OCI-LY7 (cell line): ENCODE measurements at regions not wholly inside any gene's neighbourhood (a gene's known extent, or its start where the extent isn't known, plus 50 kb on each side); places are given as distances from the start of the nearest gene placed in this dataset.

Experiments
- BruUV-seq: library from RNA; stranded (reverse); fragments of 400-500 nt; replicated peaks from 2 replicates; lab custom pipeline; 2021; lab: Mats Ljungman, UMichigan
- CTCF ChIA-PET: fragments of 300-600 bp; sonication (Branson Sonifier 250); formaldehyde crosslinking; loops from one replicate; lab custom pipeline; 2022; ENCODE audit warnings: antibody characterized with exemption; ENCODE audit not compliant: unreplicated experiment; lab: Charles Lee
- POLR2A ChIA-PET: fragments of 300-600 bp; sonication (Branson Sonifier 250); formaldehyde crosslinking; loops from one replicate; lab custom pipeline; 2022; ENCODE audit warnings: antibody characterized with exemption; lab: Charles Lee
- DNase-seq: peaks from one replicate; pipeline ENCODE4 v3.0.0-alpha.2; 2015; ENCODE audit warnings: low spot score
- H2AFZ ChIP-seq: fragments of 200-600 bp; sonication (generic), shearing (Covaris generic); 2 replicates; pipeline ENCODE4 v1.6.1; 2014; ENCODE audit warnings: mild to moderate bottlenecking, antibody characterized with exemption, low read length, moderate library complexity
- H3K27ac ChIP-seq: fragments of 200-600 bp; sonication (generic); 2 replicates; pipeline ENCODE4 v1.5.1; 2014; ENCODE audit warnings: mixed run types, low read depth, mild to moderate bottlenecking, moderate library complexity, low read length, inconsistent platforms; ENCODE audit not compliant: poor library complexity, severe bottlenecking
- H3K36me3 ChIP-seq: fragments of 200-600 bp; sonication (generic); 2 replicates; pipeline ENCODE4 v1.6.1; 2014; ENCODE audit warnings: mild to moderate bottlenecking, antibody characterized with exemption, low read length, moderate library complexity, mixed read lengths; ENCODE audit not compliant: insufficient read depth
- H3K4me1 ChIP-seq: fragments of 200-600 bp; sonication (generic); 2 replicates; pipeline ENCODE4 v1.5.1; 2014; ENCODE audit warnings: mild to moderate bottlenecking, low read length; ENCODE audit not compliant: insufficient read depth, poor library complexity, severe bottlenecking
- H3K4me2 ChIP-seq: fragments of 200-600 bp; sonication (generic); 2 replicates; pipeline ENCODE4 v1.6.1; 2014; ENCODE audit warnings: mild to moderate bottlenecking, low read length
- H3K4me3 ChIP-seq: fragments of 200-600 bp; sonication (generic); 2 replicates; pipeline ENCODE4 v1.5.1; 2014; ENCODE audit warnings: mild to moderate bottlenecking, low read depth, low read length; ENCODE audit not compliant: poor library complexity, severe bottlenecking
- H3K79me2 ChIP-seq: fragments of 200-600 bp; sonication (generic); 2 replicates; pipeline ENCODE4 v1.6.1; 2016; ENCODE audit warnings: low read depth, mild to moderate bottlenecking, low read length, moderate library complexity, mixed read lengths; ENCODE audit not compliant: insufficient read depth
- H3K9me2 ChIP-seq: fragments of 200-600 bp; sonication (generic); 2 replicates; pipeline ENCODE4 v1.6.1; 2016; ENCODE audit warnings: mild to moderate bottlenecking, low read length, mixed read lengths; ENCODE audit not compliant: insufficient read depth
- H3K9me3 ChIP-seq: fragments of 200-600 bp; sonication (generic); 2 replicates; pipeline ENCODE4 v1.6.1; 2014; ENCODE audit warnings: mild to moderate bottlenecking, mixed run types, low read length, mixed read lengths
- H4K20me1 ChIP-seq: fragments of 200-600 bp; sonication (generic); 2 replicates; pipeline ENCODE4 v1.6.1; 2014; ENCODE audit warnings: mild to moderate bottlenecking, antibody characterized with exemption, low read length, moderate library complexity, mixed read lengths; ENCODE audit not compliant: insufficient read depth
- EZH2phosphoT487 ChIP-seq: fragments of 200-600 bp; sonication (generic); IDR thresholded peaks from 2 replicates; pipeline ENCODE4 v1.6.1; 2018; ENCODE audit warnings: low read depth, borderline replicate concordance, mild to moderate bottlenecking, mixed run types, antibody characterized with exemption, low read length, moderate library complexity, mixed read lengths
- intact Hi-C: fragments of 100-400 bp; cut with micrococcal nuclease; formaldehyde crosslinking; loops from one replicate; pipeline ENCODE4 v1.10.0; 2022; ENCODE audit not compliant: unreplicated experiment
- TF ChIP-seq, protein P1 (sequence below): fragments of 200-600 bp; sonication (generic); conservative IDR thresholded peaks from 2 replicates; pipeline ENCODE4 v1.5.1; 2014; ENCODE audit warnings: mild to moderate bottlenecking, antibody characterized with exemption, low read length, moderate library complexity, mixed read lengths

DNA sequence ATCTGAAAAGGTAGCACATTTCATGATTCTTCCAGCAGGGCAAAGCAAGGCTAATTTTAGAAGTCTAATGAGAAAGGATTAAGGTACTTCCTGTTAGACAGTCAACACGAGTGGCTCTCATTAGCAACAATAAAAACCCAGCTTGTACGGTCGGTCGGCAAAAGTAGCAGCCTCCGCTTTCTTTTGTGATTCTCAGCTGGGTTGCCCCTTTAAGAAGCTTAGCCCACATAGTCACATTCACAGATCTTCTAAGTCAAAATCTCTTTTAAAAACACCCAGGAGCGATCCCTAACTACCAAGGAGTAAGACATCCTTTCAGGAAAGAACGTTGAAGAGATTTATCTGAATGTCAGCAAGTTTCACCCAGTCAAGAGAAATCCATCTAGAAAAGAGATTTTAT is 684.8 kb downstream of the DIAPH3 start:
- no TSS peak for BruUV-seq
- Histone ChIP-seq H3K4me2 (no peak overlapping the region), H3K27ac (no peak overlapping the region), H3K36me3 (no peaks in the 10 kb centered on the region), H3K4me1 (no peaks in the 10 kb centered on the region), H4K20me1 (no peaks in the 10 kb centered on the region), H2AFZ (no peak overlapping the region), H3K79me2 (no peaks in the 10 kb centered on the region), H3K9me3 (no peaks in the 10 kb centered on the region), H3K4me3 (no peak overlapping the region), H3K9me2 (no peaks in the 10 kb centered on the region)
- intact Hi-C loops = no loop called here
- ChIA-PET CTCF (no interaction called here), POLR2A (no interaction called here)
- no peak for DNase-seq
- no peak for TF ChIP-seq EZH2phosphoT487
- TF ChIP-seq, protein P1, sequence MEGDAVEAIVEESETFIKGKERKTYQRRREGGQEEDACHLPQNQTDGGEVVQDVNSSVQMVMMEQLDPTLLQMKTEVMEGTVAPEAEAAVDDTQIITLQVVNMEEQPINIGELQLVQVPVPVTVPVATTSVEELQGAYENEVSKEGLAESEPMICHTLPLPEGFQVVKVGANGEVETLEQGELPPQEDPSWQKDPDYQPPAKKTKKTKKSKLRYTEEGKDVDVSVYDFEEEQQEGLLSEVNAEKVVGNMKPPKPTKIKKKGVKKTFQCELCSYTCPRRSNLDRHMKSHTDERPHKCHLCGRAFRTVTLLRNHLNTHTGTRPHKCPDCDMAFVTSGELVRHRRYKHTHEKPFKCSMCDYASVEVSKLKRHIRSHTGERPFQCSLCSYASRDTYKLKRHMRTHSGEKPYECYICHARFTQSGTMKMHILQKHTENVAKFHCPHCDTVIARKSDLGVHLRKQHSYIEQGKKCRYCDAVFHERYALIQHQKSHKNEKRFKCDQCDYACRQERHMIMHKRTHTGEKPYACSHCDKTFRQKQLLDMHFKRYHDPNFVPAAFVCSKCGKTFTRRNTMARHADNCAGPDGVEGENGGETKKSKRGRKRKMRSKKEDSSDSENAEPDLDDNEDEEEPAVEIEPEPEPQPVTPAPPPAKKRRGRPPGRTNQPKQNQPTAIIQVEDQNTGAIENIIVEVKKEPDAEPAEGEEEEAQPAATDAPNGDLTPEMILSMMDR = no peak

DNA sequence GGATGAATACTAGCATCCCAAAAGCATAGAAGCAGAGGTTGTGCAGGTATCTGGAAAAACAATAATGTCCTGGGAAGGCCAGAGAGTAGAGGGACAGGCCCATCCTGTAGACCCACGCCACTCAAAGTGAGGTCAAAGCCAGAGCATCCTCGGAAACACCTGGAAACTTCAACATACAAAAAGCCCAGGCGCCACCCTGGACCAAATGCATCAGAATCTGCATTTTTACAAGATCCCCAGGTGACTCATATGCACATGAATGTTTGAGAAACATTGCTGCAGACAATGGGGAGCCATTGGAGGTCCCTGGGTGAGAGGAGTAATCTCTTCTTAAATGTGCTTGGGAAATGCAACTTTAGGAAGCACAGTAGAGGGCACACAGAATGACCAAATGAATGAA is 684.1 kb downstream of the DIAPH3 start:
- no TSS peak for BruUV-seq
- H3K4me1 ChIP-seq = no peaks in the 10 kb centered on the region
- H3K36me3 ChIP-seq = no peaks in the 10 kb centered on the region
- H4K20me1 ChIP-seq = no peaks in the 10 kb centered on the region
- intact Hi-C loops = no loop called here
- no peak overlapping the region for H3K4me2 ChIP-seq
- no peaks in the 10 kb centered on the region for H3K9me2 ChIP-seq
- no peaks in the 10 kb centered on the region for H3K9me3 ChIP-seq
- no peak overlapping the region for H2AFZ ChIP-seq
- ChIA-PET POLR2A (no interaction called here), CTCF (no interaction called here)
- DNase-seq = no peak
- H3K79me2 ChIP-seq = no peaks in the 10 kb centered on the region
- no peak for TF ChIP-seq EZH2phosphoT487
- TF ChIP-seq, protein P1 = no peak
- H3K4me3 ChIP-seq = no peak overlapping the region
- H3K27ac ChIP-seq = no peak overlapping the region

DNA sequence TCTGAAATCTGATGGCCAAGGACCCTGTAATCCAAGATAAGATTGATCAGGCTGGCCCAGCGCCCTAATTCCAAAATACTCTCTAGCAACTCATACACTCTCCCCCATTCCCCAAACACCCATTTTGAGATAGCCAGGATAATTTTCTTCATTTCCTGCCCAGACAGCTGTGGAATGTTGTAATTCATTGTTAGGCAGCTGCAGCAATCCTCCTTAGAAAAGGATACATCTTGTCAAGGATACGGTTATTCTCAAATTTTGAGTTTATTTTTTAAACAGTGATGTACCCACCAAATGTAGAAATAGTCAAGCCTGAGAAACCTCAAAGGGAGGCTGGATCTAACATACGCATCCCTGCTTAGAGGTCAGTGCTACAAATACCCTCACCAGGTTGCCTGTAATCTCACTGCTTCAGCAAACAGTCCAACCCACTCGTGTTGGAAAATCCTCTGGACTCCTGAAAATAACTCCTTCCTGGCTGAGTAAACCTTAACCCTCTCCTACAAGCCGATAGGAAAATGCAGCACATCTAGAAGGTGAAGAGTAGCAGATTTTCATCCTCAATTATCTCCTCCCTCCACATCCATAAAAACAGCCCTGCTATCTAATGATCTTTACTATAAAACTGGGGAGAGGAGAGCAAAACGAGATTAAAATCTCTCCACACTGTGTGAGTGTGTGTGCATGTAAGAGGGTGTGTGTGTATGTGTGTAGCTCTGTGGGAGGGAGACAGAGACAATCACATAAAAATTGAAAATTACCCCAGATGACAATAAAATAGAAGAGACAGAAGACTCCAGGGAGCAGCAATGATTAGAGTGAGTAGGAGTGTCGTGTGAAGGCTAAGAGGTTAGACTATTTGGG is 683.1 kb downstream of the DIAPH3 start:
- TF ChIP-seq EZH2phosphoT487 = no peak
- TF ChIP-seq, protein P1 = no peak
- ChIA-PET CTCF (no interaction called here), POLR2A (interaction anchor here (1.5 kb wide), 1 partner anchor 8 kb away, joined by 3 read pairs; no protein-coding TSS in a partner anchor)
- Histone ChIP-seq H3K9me3 (no peaks in the 10 kb centered on the region), H3K79me2 (no peaks in the 10 kb centered on the region), H3K4me3 (no peak overlapping the region), H2AFZ (no peak overlapping the region), H3K9me2 (no peaks in the 10 kb centered on the region), H3K27ac (no peak overlapping the region), H3K4me1 (no peaks in the 10 kb centered on the region), H4K20me1 (no peaks in the 10 kb centered on the region), H3K4me2 (no peak overlapping the region), H3K36me3 (no peaks in the 10 kb centered on the region)
- DNase-seq = no peak
- intact Hi-C loops = no loop called here
- BruUV-seq = no TSS peak
